BLaER1 (cell line): ENCODE measurements at regions not wholly inside any gene's neighbourhood (a gene's known extent, or its start where the extent isn't known, plus 50 kb on each side); places are given as distances from the start of the nearest gene placed in this dataset.

Source experiments
- H3K27ac ChIP-seq: shearing (Covaris generic); formaldehyde crosslinking; 2 replicates; pipeline ENCODE4 v1.8.1; 2022
- H3K27me3 ChIP-seq: shearing (Covaris generic); formaldehyde crosslinking; 2 replicates; pipeline ENCODE4 v1.8.1; 2022
- H3K36me3 ChIP-seq: shearing (Covaris generic); formaldehyde crosslinking; 2 replicates; pipeline ENCODE4 v1.8.1; 2022
- H3K4me1 ChIP-seq: shearing (Covaris generic); formaldehyde crosslinking; 2 replicates; pipeline ENCODE4 v1.8.1; 2022
- H3K4me2 ChIP-seq: shearing (Covaris generic); formaldehyde crosslinking; 2 replicates; pipeline ENCODE4 v1.8.1; 2022
- H3K4me3 ChIP-seq: shearing (Covaris generic); formaldehyde crosslinking; 2 replicates; pipeline ENCODE4 v1.8.1; 2022
- H3K9ac ChIP-seq: shearing (Covaris generic); formaldehyde crosslinking; 2 replicates; pipeline ENCODE4 v1.8.1; 2022
- H3K9me3 ChIP-seq: shearing (Covaris generic); formaldehyde crosslinking; 2 replicates; pipeline ENCODE4 v1.8.1; 2022
- H4K20me1 ChIP-seq: shearing (Covaris generic); formaldehyde crosslinking; 2 replicates; pipeline ENCODE4 v1.8.1; 2022
- Cebpa-rat ChIP-seq: shearing (Covaris generic); IDR thresholded peaks from 2 replicates; pipeline ENCODE4 v1.8.1; 2022

DNA sequence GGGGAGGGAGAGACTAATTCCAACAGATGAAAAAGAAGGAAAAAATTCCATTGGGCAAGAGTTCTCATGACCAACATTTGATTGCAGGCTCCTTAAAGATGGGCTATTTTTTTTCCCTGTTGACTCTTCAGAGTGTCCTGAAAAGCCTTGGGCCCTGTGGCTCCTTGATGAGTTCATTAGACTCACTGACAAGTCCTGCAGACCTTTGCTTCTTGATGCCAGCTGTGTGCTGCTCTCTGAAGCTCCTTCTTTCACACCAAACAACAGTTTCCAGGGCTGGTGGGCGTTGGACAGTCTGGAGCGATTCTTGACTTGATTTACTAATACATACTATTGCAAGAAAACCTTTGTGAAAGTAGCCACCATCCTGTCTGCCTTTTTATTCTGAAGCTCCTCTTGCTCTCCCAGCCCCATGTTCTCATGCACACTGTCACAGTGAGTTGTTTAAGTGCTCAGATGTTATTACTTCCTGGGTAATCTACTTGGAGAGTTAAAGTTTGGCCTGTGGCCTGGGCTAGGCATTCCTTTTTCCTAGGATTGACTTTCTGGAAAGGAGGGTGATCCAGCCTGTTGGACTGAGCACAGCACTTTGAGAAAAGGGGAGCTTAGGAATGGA lies 250.3 kb downstream of the PTEN start:
- Histone ChIP-seq H3K36me3 (no peaks in the 10 kb centered on the region), H3K4me2 (peak overlapping the region; percentile 91), H3K27ac (peak overlapping the region; percentile 87), H3K9ac (peak overlapping the region; percentile 32; the same call in 1 of the 2 replicates), H3K4me3 (no peak overlapping the region; the same call in 1 of the 2 replicates), H4K20me1 (no peaks in the 10 kb centered on the region), H3K27me3 (no peaks in the 10 kb centered on the region), H3K9me3 (no peaks in the 10 kb centered on the region; the same call in 1 of the 2 replicates), H3K4me1 (peaks cover 83% of the 10 kb centered on the region)
- no peak; the same call in 1 of the 2 replicates for TF ChIP-seq Cebpa-rat

- Histone ChIP-seq H3K4me1 (peaks cover 81% of the 10 kb centered on the region), H3K27me3 (no peaks in the 10 kb centered on the region), H3K9me3 (no peaks in the 10 kb centered on the region; the same call in 1 of the 2 replicates), H3K9ac (peak overlapping the region; percentile 40; the same call in 1 of the 2 replicates), H3K4me2 (peak overlapping the region; percentile 91), H3K4me3 (peak overlapping the region; percentile 22; the same call in 1 of the 2 replicates), H3K36me3 (no peaks in the 10 kb centered on the region), H4K20me1 (no peaks in the 10 kb centered on the region), H3K27ac (peak overlapping the region; percentile 87)
- no peak for TF ChIP-seq Cebpa-rat
Observed at GRCh38 chr10:88114368-88114767, 250.9 kb downstream of the PTEN start.

DNA sequence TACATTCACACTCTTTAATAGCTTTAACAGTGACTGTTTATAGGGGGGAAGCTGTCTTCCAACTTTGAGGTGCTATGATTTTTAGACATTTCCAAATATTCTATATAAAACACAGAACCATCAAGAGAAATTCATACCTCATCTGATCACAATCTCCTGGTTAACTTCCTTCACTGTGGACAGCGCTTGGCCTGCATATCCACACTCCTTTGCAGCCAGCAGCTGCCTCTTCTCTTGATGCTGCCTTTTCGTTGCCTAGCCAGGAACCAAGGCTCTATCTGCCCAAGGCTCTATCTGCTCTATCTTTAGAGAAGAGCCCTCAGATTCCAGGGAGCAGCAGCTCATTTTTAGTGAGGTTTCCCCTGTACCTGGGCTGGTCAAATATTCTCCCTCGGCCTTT lies 252.0 kb downstream of the PTEN start:
- Histone ChIP-seq H3K4me2 (peak overlapping the region; percentile 91), H3K9ac (no peak overlapping the region), H3K36me3 (no peaks in the 10 kb centered on the region), H3K9me3 (no peaks in the 10 kb centered on the region), H3K27me3 (no peaks in the 10 kb centered on the region), H3K4me3 (no peak overlapping the region), H4K20me1 (no peaks in the 10 kb centered on the region), H3K4me1 (peaks cover 86% of the 10 kb centered on the region), H3K27ac (peak overlapping the region; percentile 87)
- TF ChIP-seq Cebpa-rat = no peak

DNA sequence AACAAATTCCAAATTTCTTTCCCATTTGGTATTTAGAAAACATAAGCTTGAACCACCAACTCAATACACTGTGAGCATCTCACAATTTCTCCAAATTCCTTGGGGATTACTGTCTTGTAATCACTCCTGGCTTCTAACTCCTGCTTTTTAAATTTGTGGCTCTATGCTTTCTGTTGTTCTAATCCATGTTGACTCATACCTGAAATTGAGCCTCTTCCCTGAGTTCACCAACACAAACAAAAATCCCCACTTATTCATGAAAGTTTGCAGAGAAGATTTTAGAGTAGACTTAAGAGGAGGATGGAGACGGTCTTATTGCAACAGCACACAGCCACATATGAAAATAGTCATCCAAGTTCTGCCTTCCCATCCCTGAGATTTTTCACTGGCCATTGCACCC lies 252.5 kb downstream of the PTEN start:
- Histone ChIP-seq H3K27me3 (no peaks in the 10 kb centered on the region), H3K27ac (no peak overlapping the region), H4K20me1 (no peaks in the 10 kb centered on the region), H3K4me3 (no peak overlapping the region), H3K9ac (no peak overlapping the region), H3K4me1 (peaks cover 87% of the 10 kb centered on the region), H3K4me2 (peak overlapping the region; percentile 91), H3K36me3 (no peaks in the 10 kb centered on the region), H3K9me3 (no peaks in the 10 kb centered on the region)
- TF ChIP-seq Cebpa-rat = no peak

DNA sequence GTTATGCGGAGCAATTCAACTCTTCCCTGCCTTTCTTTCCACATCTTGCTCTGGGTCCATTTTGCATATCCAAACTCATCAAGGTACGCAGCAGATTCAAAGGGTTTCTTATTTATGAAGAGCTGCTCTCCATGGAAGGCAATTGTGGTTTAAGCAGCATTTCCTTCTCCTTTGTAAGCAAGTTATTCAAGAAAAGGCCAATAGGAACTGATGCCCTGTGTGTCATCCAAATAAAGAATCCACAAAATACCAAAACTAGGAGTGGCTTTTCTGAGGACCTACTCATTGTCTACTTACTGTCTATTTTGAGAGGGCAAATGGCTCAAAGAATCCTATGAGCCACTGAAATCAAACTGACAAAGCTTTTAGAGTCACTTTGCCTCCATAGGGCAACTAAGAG lies 253.1 kb downstream of the PTEN start:
- H3K27ac ChIP-seq = peak overlapping the region; percentile 66
- TF ChIP-seq Cebpa-rat = no peak
- no peaks in the 10 kb centered on the region for H4K20me1 ChIP-seq
- peaks cover 87% of the 10 kb centered on the region for H3K4me1 ChIP-seq
- no peak overlapping the region for H3K4me3 ChIP-seq
- H3K4me2 ChIP-seq = peak overlapping the region; percentile 91
- H3K36me3 ChIP-seq = no peaks in the 10 kb centered on the region
- H3K27me3 ChIP-seq = no peaks in the 10 kb centered on the region
- no peaks in the 10 kb centered on the region for H3K9me3 ChIP-seq
- no peak overlapping the region for H3K9ac ChIP-seq

- peak overlapping the region; percentile 44; the same call in 1 of the 2 replicates for H3K9ac ChIP-seq
- H4K20me1 ChIP-seq = no peaks in the 10 kb centered on the region
- H3K9me3 ChIP-seq = no peaks in the 10 kb centered on the region
- H3K4me3 ChIP-seq = no peak overlapping the region
- H3K4me2 ChIP-seq = peak overlapping the region; percentile 91
- H3K27me3 ChIP-seq = no peaks in the 10 kb centered on the region
- peaks cover 90% of the 10 kb centered on the region for H3K4me1 ChIP-seq
- TF ChIP-seq Cebpa-rat = no peak
- H3K36me3 ChIP-seq = no peaks in the 10 kb centered on the region
- H3K27ac ChIP-seq = peak overlapping the region; percentile 66
Observed at GRCh38 chr10:88116971-88117626, 253.7 kb downstream of the PTEN start.

DNA sequence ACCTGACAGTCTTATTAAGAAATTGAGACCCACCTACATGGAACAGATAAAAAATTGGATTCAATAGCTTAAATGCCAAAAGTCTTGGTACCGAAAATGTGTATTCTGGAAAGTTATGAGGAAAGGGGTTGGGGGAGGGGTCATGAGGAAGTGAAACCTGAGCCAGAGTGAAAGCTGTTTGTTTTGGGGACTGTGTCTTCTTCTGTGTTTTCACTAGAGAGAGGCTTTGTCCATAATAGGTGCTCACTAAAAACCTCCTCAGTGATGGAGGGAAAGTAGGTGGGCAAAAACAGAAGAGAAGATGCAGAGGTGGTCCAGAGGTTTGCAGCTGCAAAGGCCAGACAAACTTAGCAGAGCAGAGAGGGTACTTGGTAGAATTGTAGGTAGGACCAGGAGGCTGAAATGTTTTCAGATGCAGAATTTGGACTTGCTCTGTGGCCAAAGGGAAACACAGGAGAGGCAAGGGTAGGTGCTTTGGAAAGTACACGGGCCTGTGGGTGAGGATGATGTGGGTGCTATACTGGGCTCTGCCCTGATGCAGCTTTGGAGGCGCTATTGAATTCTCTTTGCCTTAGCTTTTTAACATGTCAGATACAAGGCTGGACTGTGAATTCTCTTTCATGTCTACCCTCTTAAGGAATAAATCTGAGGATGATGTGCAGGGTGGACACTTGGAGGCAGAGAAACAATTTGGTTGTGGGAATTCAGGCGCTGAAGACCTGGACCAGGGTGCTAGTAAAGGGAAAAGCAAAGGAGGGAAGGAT lies 254.6 kb downstream of the PTEN start:
- Histone ChIP-seq H3K9ac (no peak overlapping the region), H4K20me1 (no peaks in the 10 kb centered on the region), H3K4me3 (no peak overlapping the region), H3K4me1 (peaks cover 90% of the 10 kb centered on the region), H3K9me3 (no peaks in the 10 kb centered on the region), H3K27me3 (no peaks in the 10 kb centered on the region), H3K27ac (peak overlapping the region; percentile 66), H3K4me2 (peak overlapping the region; percentile 91), H3K36me3 (no peaks in the 10 kb centered on the region)
- no peak for TF ChIP-seq Cebpa-rat

DNA sequence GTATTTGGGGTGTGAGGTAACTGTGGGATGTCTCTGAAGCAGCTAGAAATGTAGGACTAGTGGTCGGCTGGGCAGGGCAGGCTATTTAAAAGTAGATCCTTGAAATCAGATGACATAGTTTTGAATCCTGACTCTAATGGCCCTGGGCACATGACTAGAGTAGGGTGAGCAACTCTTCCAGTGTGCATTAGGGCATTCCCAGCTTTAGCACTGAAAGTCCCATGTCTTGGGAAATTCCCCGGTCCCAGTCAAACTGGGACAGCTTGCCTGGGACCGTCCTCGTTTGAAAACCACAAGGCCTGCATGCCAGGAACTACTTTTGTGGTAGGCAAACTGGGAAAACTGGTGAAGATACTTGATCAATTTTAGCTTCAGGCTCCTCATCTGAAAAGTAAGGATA lies 255.3 kb downstream of the PTEN start:
- H3K9me3 ChIP-seq = no peaks in the 10 kb centered on the region
- H3K9ac ChIP-seq = no peak overlapping the region
- no peaks in the 10 kb centered on the region for H3K27me3 ChIP-seq
- H3K36me3 ChIP-seq = no peaks in the 10 kb centered on the region
- H3K27ac ChIP-seq = peak overlapping the region; percentile 66
- no peaks in the 10 kb centered on the region for H4K20me1 ChIP-seq
- H3K4me2 ChIP-seq = 0 out of 2 replicates have a peak overlapping the region, but pooled peaks have one; percentile 91
- peaks cover 89% of the 10 kb centered on the region for H3K4me1 ChIP-seq
- TF ChIP-seq Cebpa-rat = no peak
- H3K4me3 ChIP-seq = no peak overlapping the region

GRCh38 chr10:88119160-88119559 lies 255.7 kb downstream of the PTEN start:
- TF ChIP-seq Cebpa-rat = no peak
- peaks cover 85% of the 10 kb centered on the region for H3K4me1 ChIP-seq
- H3K27ac ChIP-seq = no peak overlapping the region
- H3K36me3 ChIP-seq = no peaks in the 10 kb centered on the region
- no peak overlapping the region for H3K4me2 ChIP-seq
- H4K20me1 ChIP-seq = no peaks in the 10 kb centered on the region
- H3K9me3 ChIP-seq = no peaks in the 10 kb centered on the region
- no peak overlapping the region for H3K9ac ChIP-seq
- H3K27me3 ChIP-seq = no peaks in the 10 kb centered on the region
- no peak overlapping the region for H3K4me3 ChIP-seq

GRCh38 chr10:88120075-88120474 lies 256.6 kb downstream of the PTEN start:
- no peak for TF ChIP-seq Cebpa-rat
- H3K9ac ChIP-seq = no peak overlapping the region
- H3K4me1 ChIP-seq = peaks cover 76% of the 10 kb centered on the region

More at GRCh38 chr10:88120075-88120474, 256.6 kb downstream of the PTEN start:
- no peaks in the 10 kb centered on the region for H3K27me3 ChIP-seq
- no peaks in the 10 kb centered on the region for H3K36me3 ChIP-seq
- H3K4me3 ChIP-seq = no peak overlapping the region
- no peaks in the 10 kb centered on the region for H4K20me1 ChIP-seq
- H3K4me2 ChIP-seq = peak overlapping the region; percentile 39
- no peaks in the 10 kb centered on the region for H3K9me3 ChIP-seq
- H3K27ac ChIP-seq = peak overlapping the region; percentile 42; the same call in 1 of the 2 replicates
